SU-DHL-6 (cell line): ENCODE measurements at regions not wholly inside any gene's neighbourhood (a gene's known extent, or its start where the extent isn't known, plus 50 kb on each side); places are given as distances from the start of the nearest gene placed in this dataset.

Experiments
- CTCF ChIP-seq: fragments of 200-600 bp; sonication (generic); IDR thresholded peaks from one replicate; pipeline ENCODE4 v1.5.1; 2017; ENCODE audit warnings: antibody characterized with exemption, mild to moderate bottlenecking, low read length, moderate library complexity; ENCODE audit not compliant: insufficient read depth, poor library complexity, severe bottlenecking
- EZH2phosphoT487 ChIP-seq: fragments of 200-600 bp; sonication (generic), shearing (Covaris generic); conservative IDR thresholded peaks from 2 replicates; pipeline ENCODE4 v1.6.1; 2018; ENCODE audit warnings: mild to moderate bottlenecking, antibody characterized with exemption, low read length, moderate library complexity, mixed read lengths

GRCh38 chr2:160630801-160631590 is 137.4 kb upstream of the RBMS1 start:
- TF ChIP-seq EZH2phosphoT487: no peak
- TF ChIP-seq CTCF: no peak
